K562 (cell line): ENCODE measurements at regions not wholly inside any gene's neighbourhood (a gene's known extent, or its start where the extent isn't known, plus 50 kb on each side); places are given as distances from the start of the nearest gene placed in this dataset.

ENCODE experiments used
- ATAC-seq: fragments of 200-7000 bp; cut with Tn5 transposase; 3 replicates; pipeline ENCODE4 v1.9.1; 2020; ENCODE audit warnings: moderate library complexity
- BruUV-seq: library from RNA; stranded (reverse); fragments of 400-500 nt; replicated peaks from 2 replicates; lab custom pipeline; 2021; lab: Mats Ljungman, UMichigan
- CTCF ChIA-PET: fragments of 300-600 bp; formaldehyde crosslinking; extraction: SDS; loops from one replicate; lab custom pipeline; 2021; ENCODE audit warnings: low intra/inter-chr PET ratio; lab: Yijun Ruan, JAX
- POLR2A ChIA-PET: fragments of 300-600, 350-650 bp; sonication (Branson Sonifier 250); formaldehyde crosslinking; extraction: SDS; loops from one replicate; lab custom pipeline; 2021; ENCODE audit warnings: antibody characterized with exemption, inconsistent platforms; lab: Yijun Ruan, JAX
- DNase-seq, 4 experiments: peaks; one replicate each; pipeline versions ENCODE4 v3.0.0 to v3.0.0-alpha.2; 2011 to 2018; ENCODE audit warnings: low spot score in 3 of 4, mixed read lengths in 3 of 4; ENCODE audit errors: extremely low read depth in 1 of 4
- FAIRE-seq: peaks from 2 replicates; lab custom pipeline; 2011; peaks lifted over from hg19 to GRCh38; lab: Jason Lieb, UNC
- H2AFZ ChIP-seq: 2 replicates; pipeline ENCODE4 v1.6.0; 2011; ENCODE audit warnings: low read depth, low read length, control low read depth, inconsistent platforms
- H3K27ac ChIP-seq: fragments of 200-600 bp; 3 replicates; pipeline ENCODE4 v1.8.0; 2011; ENCODE audit warnings: low read depth, mild to moderate bottlenecking, control low read depth, inconsistent platforms, low read length, moderate library complexity, mixed read lengths; ENCODE audit errors: extremely low read depth
- H3K27me3 ChIP-seq, 2 experiments: fragments of 300-600 bp in 1 of 2; 2 replicates in 1 of 2; 3 replicates in 1 of 2; pipeline versions ENCODE4 v1.6.0 to v1.8.0; 2011; ENCODE audit warnings: inconsistent platforms in 2 of 2, low read length in 2 of 2, mild to moderate bottlenecking in 1 of 2, mixed read lengths in 1 of 2, moderate library complexity in 1 of 2; ENCODE audit not compliant: control insufficient read depth in 2 of 2, insufficient read depth in 2 of 2
- H3K36me3 ChIP-seq: fragments of 300-600 bp; 3 replicates; pipeline ENCODE4 v1.8.0; 2011; ENCODE audit warnings: mild to moderate bottlenecking, low read length, inconsistent platforms; ENCODE audit not compliant: control insufficient read depth, insufficient read depth
- H3K4me1 ChIP-seq, 2 experiments: fragments of 200-600 bp in 1 of 2; replicated peaks in 1 of 2; 2 replicates in 1 of 2; 3 replicates in 1 of 2; pipeline versions ENCODE4 v1.5.1 to v1.8.0; 2011; ENCODE audit warnings: inconsistent platforms in 2 of 2, low read length in 2 of 2, mild to moderate bottlenecking in 1 of 2, mixed read lengths in 1 of 2, moderate library complexity in 1 of 2; ENCODE audit not compliant: control insufficient read depth in 2 of 2, insufficient read depth in 2 of 2
- H3K4me2 ChIP-seq: 2 replicates; pipeline ENCODE4 v1.6.1; 2011; ENCODE audit warnings: low read length, control low read depth, inconsistent platforms, mixed read lengths; ENCODE audit not compliant: insufficient read depth
- H3K4me3 ChIP-seq: fragments of 200-600 bp; sonication (generic), shearing (Covaris generic); 2 replicates; pipeline ENCODE4 v1.5.1; 2016; ENCODE audit warnings: control low read depth, inconsistent platforms
- H3K79me2 ChIP-seq: fragments of 200-600 bp; 3 replicates; pipeline ENCODE4 v1.8.0; 2011; ENCODE audit warnings: low read length, inconsistent platforms; ENCODE audit not compliant: control insufficient read depth, insufficient read depth
- H3K9ac ChIP-seq, 2 experiments: 2 replicates each; pipeline versions ENCODE4 v1.6.0 to v1.6.1; 2011; ENCODE audit warnings: low read depth in 2 of 2, low read length in 2 of 2, control low read depth in 1 of 2, inconsistent platforms in 1 of 2, mild to moderate bottlenecking in 1 of 2, mixed read lengths in 1 of 2; ENCODE audit not compliant: insufficient read depth in 1 of 2
- H3K9me1 ChIP-seq: one replicate; pipeline ENCODE4 v1.6.0; 2011; ENCODE audit warnings: inconsistent platforms, mild to moderate bottlenecking, low read length, moderate library complexity; ENCODE audit not compliant: control insufficient read depth, insufficient read depth
- H3K9me3 ChIP-seq: replicated peaks from 2 replicates; pipeline ENCODE4 v1.5.1; 2011; ENCODE audit warnings: low read depth, low read length, inconsistent platforms; ENCODE audit not compliant: control insufficient read depth, insufficient read depth
- H4K20me1 ChIP-seq: replicated peaks from 2 replicates; pipeline ENCODE4 v1.6.1; 2011; ENCODE audit warnings: low read length, inconsistent platforms, mixed read lengths; ENCODE audit not compliant: control insufficient read depth, insufficient read depth
- ARID2 ChIP-seq: fragments of 450-650 bp; IDR thresholded peaks from 2 replicates; pipeline ENCODE4 v1.6.1; 2017; ENCODE audit warnings: antibody characterized with exemption, mild to moderate bottlenecking
- CAMTA2 ChIP-seq: fragments of 250-450 bp; sonication (Bioruptor Pico); conservative IDR thresholded peaks from 2 replicates; pipeline ENCODE4 v1.5.1; 2022
- CCNT2 ChIP-seq: IDR thresholded peaks from 2 replicates; pipeline ENCODE4 v1.6.1; 2011; ENCODE audit warnings: borderline replicate concordance, low read depth, mild to moderate bottlenecking, moderate library complexity, mixed read lengths, low read length; ENCODE audit not compliant: insufficient read length; ENCODE audit errors: extremely low read depth
- EGR1 ChIP-seq: fragments of 450-650 bp; conservative IDR thresholded peaks from 2 replicates; pipeline ENCODE4 v1.6.1; 2017; ENCODE audit warnings: mild to moderate bottlenecking
- EZH2 ChIP-seq: IDR thresholded peaks from 2 replicates; pipeline ENCODE4 v1.6.1; 2012; ENCODE audit warnings: low read depth, mild to moderate bottlenecking, inconsistent platforms, low read length, borderline replicate concordance
- PURB ChIP-seq: sonication (generic); formaldehyde crosslinking; IDR thresholded peaks from 2 replicates; pipeline ENCODE4 v1.9.0; 2021; ENCODE audit warnings: low read depth, mild to moderate bottlenecking, missing genetic modification reagents
- RCOR1 ChIP-seq, 2 experiments: IDR thresholded peaks; 2 replicates each; pipeline ENCODE4 v1.6.1; 2012; ENCODE audit warnings: low read depth in 2 of 2, low read length in 2 of 2, borderline replicate concordance in 1 of 2, improper control_type of control experiment in 1 of 2
- SIX5 ChIP-seq, 2 experiments: IDR thresholded peaks; 2 replicates each; pipeline ENCODE4 v1.6.1; 2011; ENCODE audit warnings: low read length in 2 of 2, borderline replicate concordance in 1 of 2, low read depth in 1 of 2, mild to moderate bottlenecking in 1 of 2, moderate library complexity in 1 of 2; ENCODE audit not compliant: insufficient read depth in 1 of 2
- SMARCA5 ChIP-seq: fragments of 450-650 bp; IDR thresholded peaks from 2 replicates; pipeline ENCODE4 v1.6.1; 2016
- SMARCC2 ChIP-seq: fragments of 450-650 bp; IDR thresholded peaks from 2 replicates; pipeline ENCODE4 v1.6.1; 2017; ENCODE audit warnings: antibody characterized with exemption, moderate library complexity, mild to moderate bottlenecking, low read depth
- SOX6 ChIP-seq: fragments of 450-650 bp; IDR thresholded peaks from 2 replicates; pipeline ENCODE4 v1.6.1; 2014; ENCODE audit warnings: mild to moderate bottlenecking
- SP2 ChIP-seq: IDR thresholded peaks from 2 replicates; pipeline ENCODE4 v1.6.1; 2011; ENCODE audit warnings: mild to moderate bottlenecking, low read depth, low read length, moderate library complexity; ENCODE audit not compliant: poor library complexity, severe bottlenecking; ENCODE audit errors: extremely low read depth
- SRSF9 ChIP-seq: fragments of 200-400 bp; formaldehyde crosslinking; IDR thresholded peaks from 2 replicates; pipeline ENCODE4 v1.6.1; 2017; ENCODE audit warnings: low read depth, low read length, borderline replicate concordance
- STAG1 ChIP-seq: sonication (generic); formaldehyde crosslinking; IDR thresholded peaks from 2 replicates; pipeline ENCODE4 v1.5.0; 2020; ENCODE audit warnings: missing genetic modification reagents, borderline replicate concordance
- TFAM ChIP-seq: fragments of 250-450 bp; sonication (Bioruptor Pico); conservative IDR thresholded peaks from 2 replicates; pipeline ENCODE4 v1.5.0; 2021; ENCODE audit warnings: mild to moderate bottlenecking, moderate library complexity
- ZNF766 ChIP-seq: fragments of 200-800 bp; sonication (Bioruptor generic); conservative IDR thresholded peaks from 2 replicates; pipeline ENCODE4 v1.6.1; 2016; ENCODE audit warnings: missing genetic modification characterization, missing compliant biosample characterization
- whole genome bisulfite sequencing: fragments of 100-300 bp; shearing (Covaris generic); methylation state at CpG from one replicate; pipeline ENCODE4 v1.1.6; 2016; ENCODE audit warnings: low coverage, mixed read lengths; ENCODE audit not compliant: insufficient coverage; ENCODE audit errors: missing lambda C conversion rate; 5-methylcytosine and 5-hydroxymethylcytosine counted together
- in situ Hi-C: fragments of 300-500 bp; cut with MboI; formaldehyde crosslinking; loops from 4 replicates; pipeline ENCODE4 v1.15.0; 2018; ENCODE audit warnings: inconsistent platforms, mixed read lengths
- intact Hi-C: fragments of 100-400 bp; cut with micrococcal nuclease; formaldehyde crosslinking; loops from 2 replicates; pipeline ENCODE4 v1.14.2; 2022
- TF ChIP-seq, protein P1 (sequence below), 2 experiments: fragments of 450-650 bp in 1 of 2; IDR thresholded peaks; 2 replicates each; pipeline ENCODE4 v1.6.1; 2011 to 2017; ENCODE audit warnings: low read depth in 2 of 2, antibody characterized with exemption in 1 of 2, borderline replicate concordance in 1 of 2, low read length in 1 of 2, mild to moderate bottlenecking in 1 of 2, mixed read lengths in 1 of 2; ENCODE audit not compliant: control insufficient read depth in 1 of 2
- TF ChIP-seq, protein P2 (sequence below): fragments of 250-450 bp; sonication (Bioruptor Pico); IDR thresholded peaks from 2 replicates; pipeline ENCODE4 v1.8.0; 2021; ENCODE audit warnings: mild to moderate bottlenecking, moderate library complexity

DNA sequence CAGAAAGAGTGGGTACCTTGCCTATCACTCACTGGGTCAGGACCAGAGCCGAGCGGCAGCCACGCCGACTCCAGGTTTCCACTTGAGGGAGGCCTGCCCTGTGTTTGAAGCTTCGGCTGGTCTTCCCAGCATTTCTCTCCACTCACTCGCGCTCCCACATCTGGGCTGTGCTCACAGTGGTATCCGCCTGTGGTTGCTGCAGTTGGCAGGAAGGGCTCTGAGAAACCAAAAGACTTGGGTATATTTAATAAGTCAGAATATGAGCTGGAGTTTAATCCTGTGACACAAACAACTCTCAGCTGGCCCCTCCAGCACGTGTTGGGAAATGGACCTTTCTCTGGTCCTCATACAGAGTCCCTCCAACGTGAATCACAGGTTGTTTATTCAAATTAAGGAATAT is 70.9 kb downstream of the SPRY4 start:
- DNase-seq (no peak), ATAC-seq (no peak), FAIRE-seq (no peak)
- Histone ChIP-seq H3K4me3 (no peak overlapping the region), H2AFZ (no peak overlapping the region), H3K79me2 (no peaks in the 10 kb centered on the region), H3K4me2 (no peak overlapping the region), H3K9ac (0 out of 4 replicates have a peak overlapping the region, but pooled peaks of 1 of the 2 experiments have one; percentile 28), H3K9me1 (no peaks in the 10 kb centered on the region), H4K20me1 (no peaks in the 10 kb centered on the region), H3K4me1 (peaks cover 0 to 4% of the 10 kb centered on the region in 2 experiments; a peak in 3 of 5 replicates), H3K27me3 (no peaks in the 10 kb centered on the region), H3K36me3 (no peaks in the 10 kb centered on the region), H3K9me3 (no peaks in the 10 kb centered on the region; the same call in 1 of the 2 replicates), H3K27ac (no peak overlapping the region)
- POLR2A ChIA-PET, result interaction anchor here (1.6 kb wide), 1 partner anchor 9 kb away, joined by 4 read pairs; no protein-coding TSS in a partner anchor
- in situ Hi-C loops, result no loop called here
- intact Hi-C loops, result no loop called here
- WGBS, result 43% methylated on average over 9 of the region's 10 CpGs
- BruUV-seq, result no TSS peak
- CTCF ChIA-PET, result no interaction called here
- TF ChIP-seq SRSF9, result no peak
- TF ChIP-seq SOX6, result no peak
- TF ChIP-seq PURB (CRISPR knock-in tag), result no peak
- no peak for TF ChIP-seq SMARCA5
- no peak for TF ChIP-seq SMARCC2
- no peak for TF ChIP-seq ZNF766 (CRISPR knock-in tag)
- no peak for TF ChIP-seq EGR1
- TF ChIP-seq ARID2, result no peak
- TF ChIP-seq RCOR1 (IDR thresholded peaks at IDR 0.05; ENCODE audit: borderline replicate concordance in 1 of 2, low read depth in 2 of 2, low read length in 2 of 2), result no peak
- no peak for TF ChIP-seq CAMTA2 (CRISPR knock-in tag)
- TF ChIP-seq CCNT2, result no peak
- no peak for TF ChIP-seq SP2
- TF ChIP-seq STAG1 (CRISPR knock-in tag), result no peak
- TF ChIP-seq SIX5 (IDR thresholded peaks at IDR 0.05; ENCODE audit: borderline replicate concordance in 1 of 2, insufficient read depth in 1 of 2, low read depth in 1 of 2, low read length in 2 of 2), result no peak
- TF ChIP-seq EZH2, result no peak
- no peak for TF ChIP-seq TFAM (CRISPR knock-in tag)
- TF ChIP-seq, protein P1, sequence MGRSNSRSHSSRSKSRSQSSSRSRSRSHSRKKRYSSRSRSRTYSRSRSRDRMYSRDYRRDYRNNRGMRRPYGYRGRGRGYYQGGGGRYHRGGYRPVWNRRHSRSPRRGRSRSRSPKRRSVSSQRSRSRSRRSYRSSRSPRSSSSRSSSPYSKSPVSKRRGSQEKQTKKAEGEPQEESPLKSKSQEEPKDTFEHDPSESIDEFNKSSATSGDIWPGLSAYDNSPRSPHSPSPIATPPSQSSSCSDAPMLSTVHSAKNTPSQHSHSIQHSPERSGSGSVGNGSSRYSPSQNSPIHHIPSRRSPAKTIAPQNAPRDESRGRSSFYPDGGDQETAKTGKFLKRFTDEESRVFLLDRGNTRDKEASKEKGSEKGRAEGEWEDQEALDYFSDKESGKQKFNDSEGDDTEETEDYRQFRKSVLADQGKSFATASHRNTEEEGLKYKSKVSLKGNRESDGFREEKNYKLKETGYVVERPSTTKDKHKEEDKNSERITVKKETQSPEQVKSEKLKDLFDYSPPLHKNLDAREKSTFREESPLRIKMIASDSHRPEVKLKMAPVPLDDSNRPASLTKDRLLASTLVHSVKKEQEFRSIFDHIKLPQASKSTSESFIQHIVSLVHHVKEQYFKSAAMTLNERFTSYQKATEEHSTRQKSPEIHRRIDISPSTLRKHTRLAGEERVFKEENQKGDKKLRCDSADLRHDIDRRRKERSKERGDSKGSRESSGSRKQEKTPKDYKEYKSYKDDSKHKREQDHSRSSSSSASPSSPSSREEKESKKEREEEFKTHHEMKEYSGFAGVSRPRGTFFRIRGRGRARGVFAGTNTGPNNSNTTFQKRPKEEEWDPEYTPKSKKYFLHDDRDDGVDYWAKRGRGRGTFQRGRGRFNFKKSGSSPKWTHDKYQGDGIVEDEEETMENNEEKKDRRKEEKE (IDR thresholded peaks at IDR 0.05; ENCODE audit: borderline replicate concordance in 1 of 2, control insufficient read depth in 1 of 2, low read depth in 2 of 2, low read length in 1 of 2), result no peak
- TF ChIP-seq, protein P2, sequence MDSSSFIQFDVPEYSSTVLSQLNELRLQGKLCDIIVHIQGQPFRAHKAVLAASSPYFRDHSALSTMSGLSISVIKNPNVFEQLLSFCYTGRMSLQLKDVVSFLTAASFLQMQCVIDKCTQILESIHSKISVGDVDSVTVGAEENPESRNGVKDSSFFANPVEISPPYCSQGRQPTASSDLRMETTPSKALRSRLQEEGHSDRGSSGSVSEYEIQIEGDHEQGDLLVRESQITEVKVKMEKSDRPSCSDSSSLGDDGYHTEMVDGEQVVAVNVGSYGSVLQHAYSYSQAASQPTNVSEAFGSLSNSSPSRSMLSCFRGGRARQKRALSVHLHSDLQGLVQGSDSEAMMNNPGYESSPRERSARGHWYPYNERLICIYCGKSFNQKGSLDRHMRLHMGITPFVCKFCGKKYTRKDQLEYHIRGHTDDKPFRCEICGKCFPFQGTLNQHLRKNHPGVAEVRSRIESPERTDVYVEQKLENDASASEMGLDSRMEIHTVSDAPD (CRISPR knock-in tag), result no peak
